ENCODE measurements at regions not wholly inside any gene's neighbourhood (a gene's known extent, or its start where the extent isn't known, plus 50 kb on each side); places are given as distances from the start of the nearest gene placed in this dataset.

DNA sequence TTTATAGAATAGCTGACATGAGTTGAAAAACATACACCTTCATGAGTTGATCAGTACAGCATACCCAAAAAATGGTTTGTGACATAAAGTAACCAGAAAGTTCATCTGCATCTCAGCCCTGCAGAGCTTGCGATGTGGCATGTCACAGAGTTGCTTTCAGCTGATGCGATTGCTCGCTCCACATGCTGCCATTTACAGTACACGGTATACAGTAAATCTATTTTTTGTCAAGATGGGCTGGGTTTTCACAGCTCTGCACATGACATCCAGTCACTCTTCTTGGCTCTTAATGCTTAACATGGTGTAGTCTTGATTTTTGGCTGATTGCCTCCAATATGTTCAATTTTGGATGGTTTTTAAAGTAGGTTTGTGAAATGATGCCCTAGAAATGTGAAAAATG lies 811.9 kb downstream of the SATB2 start:
- Histone ChIP-seq H3K9me3 (ENCODE audit: low read depth, low read length, poor library complexity, severe bottlenecking) (no peaks in the 10 kb centered on the region), H3K27ac (ENCODE audit: low read depth, low read length, poor library complexity, severe bottlenecking) (no peak overlapping the region), H3K4me3 (ENCODE audit: low read depth, low read length, poor library complexity, severe bottlenecking) (no peak overlapping the region), H3K4me1 (ENCODE audit: insufficient read depth, low read length, poor library complexity, severe bottlenecking) (no peaks in the 10 kb centered on the region), H3K27me3 (replicated peaks; ENCODE audit: insufficient read depth, low read depth, low read length, poor library complexity) (no peaks in the 10 kb centered on the region), H3K36me3 (ENCODE audit: insufficient read depth, low read length, poor library complexity, severe bottlenecking) (no peaks in the 10 kb centered on the region)
- CTCF ChIA-PET: no interaction called here
- POLR2A ChIA-PET (ENCODE audit: low non-redundant PET): no interaction called here
- no peak for TF ChIP-seq CTCF (conservative IDR thresholded peaks at IDR 0.05; ENCODE audit: low read depth, low read length)
- no peak for DNase-seq (ENCODE audit: low spot score)
- BruUV-seq (replicated peaks): no TSS peak
- intact Hi-C loops (cut with micrococcal nuclease; ENCODE audit: unreplicated experiment): no loop called here

DNA sequence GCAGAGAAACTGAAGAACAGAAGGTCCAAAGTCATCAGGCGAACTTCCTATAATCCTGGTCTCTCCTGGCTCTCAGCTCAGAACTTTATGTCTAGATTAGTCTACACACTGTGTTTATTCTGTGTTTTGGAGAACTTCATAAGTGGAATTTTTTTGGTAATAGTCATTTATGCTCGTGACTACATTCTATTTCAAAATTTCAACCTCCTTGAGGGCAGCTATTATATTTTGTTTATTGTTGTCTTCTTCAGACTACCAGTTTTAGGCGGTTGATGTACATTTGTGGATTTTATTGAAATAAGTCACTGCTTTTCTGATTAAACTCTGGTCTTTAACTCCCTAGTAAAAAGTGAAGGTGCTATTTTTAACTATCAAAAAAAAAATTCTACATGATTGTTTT lies 816.6 kb downstream of the SATB2 start:
- DNase-seq (ENCODE audit: low spot score): no peak
- H3K27me3 ChIP-seq (replicated peaks; ENCODE audit: insufficient read depth, low read depth, low read length, poor library complexity): no peaks in the 10 kb centered on the region
- no peak overlapping the region for H3K27ac ChIP-seq (ENCODE audit: low read depth, low read length, poor library complexity, severe bottlenecking)
- no peaks in the 10 kb centered on the region for H3K4me1 ChIP-seq (ENCODE audit: insufficient read depth, low read length, poor library complexity, severe bottlenecking)
- H3K4me3 ChIP-seq (ENCODE audit: low read depth, low read length, poor library complexity, severe bottlenecking): no peak overlapping the region
- BruUV-seq (replicated peaks): no TSS peak
- H3K36me3 ChIP-seq (ENCODE audit: insufficient read depth, low read length, poor library complexity, severe bottlenecking): no peaks in the 10 kb centered on the region
- TF ChIP-seq CTCF (conservative IDR thresholded peaks at IDR 0.05; ENCODE audit: low read depth, low read length): no peak
- no peak for TF ChIP-seq EZH2 (IDR thresholded peaks at IDR 0.05; ENCODE audit: borderline replicate concordance, low read depth, low read length, poor library complexity, severe bottlenecking)
- ChIA-PET CTCF (no interaction called here), POLR2A (ENCODE audit: low non-redundant PET) (no interaction called here)
- intact Hi-C loops (cut with micrococcal nuclease; ENCODE audit: unreplicated experiment): no loop called here
- H3K9me3 ChIP-seq (ENCODE audit: low read depth, low read length, poor library complexity, severe bottlenecking): no peaks in the 10 kb centered on the region

DNA sequence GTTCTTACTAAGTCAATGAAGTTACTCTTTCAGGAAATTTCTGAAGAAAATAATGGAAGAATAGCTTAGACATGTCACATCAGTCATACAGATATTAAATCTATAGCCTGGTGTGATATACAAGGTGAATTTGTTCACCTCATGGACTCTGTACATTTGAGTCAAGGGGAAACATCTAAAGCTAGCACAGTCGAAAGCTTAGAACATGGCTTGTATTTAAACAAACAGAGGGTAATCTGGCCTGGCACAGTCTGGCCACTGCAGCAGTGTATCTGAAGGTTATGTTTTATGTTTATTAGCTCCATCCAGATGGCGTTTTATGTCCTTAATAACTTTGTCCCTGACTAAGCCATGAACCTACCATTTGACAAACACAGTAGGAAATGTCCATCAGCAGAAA lies 817.3 kb downstream of the SATB2 start:
- DNase-seq (ENCODE audit: low spot score): no peak
- Histone ChIP-seq H3K36me3 (ENCODE audit: insufficient read depth, low read length, poor library complexity, severe bottlenecking) (no peaks in the 10 kb centered on the region), H3K27me3 (replicated peaks; ENCODE audit: insufficient read depth, low read depth, low read length, poor library complexity) (no peaks in the 10 kb centered on the region), H3K4me3 (ENCODE audit: low read depth, low read length, poor library complexity, severe bottlenecking) (no peak overlapping the region), H3K4me1 (ENCODE audit: insufficient read depth, low read length, poor library complexity, severe bottlenecking) (no peaks in the 10 kb centered on the region), H3K9me3 (ENCODE audit: low read depth, low read length, poor library complexity, severe bottlenecking) (no peaks in the 10 kb centered on the region), H3K27ac (ENCODE audit: low read depth, low read length, poor library complexity, severe bottlenecking) (no peak overlapping the region)
- POLR2A ChIA-PET (ENCODE audit: low non-redundant PET): no interaction called here
- no TSS peak for BruUV-seq (replicated peaks)
- CTCF ChIA-PET: no interaction called here
- intact Hi-C loops (cut with micrococcal nuclease; ENCODE audit: unreplicated experiment): no loop called here
- no peak for TF ChIP-seq CTCF (conservative IDR thresholded peaks at IDR 0.05; ENCODE audit: low read depth, low read length)
- no peak for TF ChIP-seq EZH2 (IDR thresholded peaks at IDR 0.05; ENCODE audit: borderline replicate concordance, low read depth, low read length, poor library complexity, severe bottlenecking)

All from A673 (cell line).